ENCODE measurements at regions not wholly inside any gene's neighbourhood (a gene's known extent, or its start where the extent isn't known, plus 50 kb on each side); places are given as distances from the start of the nearest gene placed in this dataset.

DNA sequence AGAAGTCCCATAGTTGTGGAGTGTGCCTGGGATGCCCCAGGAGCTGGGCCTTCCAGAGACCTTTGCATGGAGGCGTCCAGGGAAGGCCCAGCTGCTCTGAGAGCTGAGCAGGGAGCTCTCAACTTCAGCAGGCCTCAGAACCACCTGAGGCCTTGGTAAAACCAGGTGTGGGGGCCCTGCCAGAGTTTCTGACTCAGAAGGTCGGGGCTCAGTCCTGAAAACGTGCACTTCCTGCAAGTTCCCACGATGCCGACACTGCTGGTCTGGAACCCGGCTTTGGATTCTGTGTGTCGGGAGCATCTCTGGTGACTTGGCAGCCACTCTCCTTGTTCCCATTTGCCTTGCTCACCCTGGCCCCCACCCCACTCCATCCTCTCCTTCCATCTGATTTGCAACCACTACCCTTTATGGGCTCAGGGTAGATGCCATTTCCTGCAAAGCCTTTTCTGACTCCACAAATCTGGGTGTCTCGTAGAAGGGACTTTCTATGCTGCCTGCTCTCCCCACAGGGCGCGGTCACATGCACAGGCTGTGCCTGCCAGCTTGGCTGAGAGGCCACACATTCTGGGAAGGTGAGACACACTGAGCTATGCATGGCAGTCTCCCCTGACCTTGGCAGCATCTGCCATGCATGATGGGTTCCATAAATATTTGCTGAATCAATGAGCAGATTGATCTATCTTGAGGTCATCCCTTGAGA lies 244.7 kb downstream of the COL4A1 start (continued):
- TF ChIP-seq GABPA (IDR thresholded peaks at IDR 0.05 in 1 of 2, conservative IDR thresholded peaks at IDR 0.05 in 1 of 2): peak in 1 of 2 donors; percentile 28
- peak; percentile 68 to 86 for TF ChIP-seq HNF4A (conservative IDR thresholded peaks at IDR 0.05)
- no peak for TF ChIP-seq TAF1 (conservative IDR thresholded peaks at IDR 0.05)
- TF ChIP-seq HNF4G (IDR thresholded peaks at IDR 0.05): no peak
- TF ChIP-seq CTCF (IDR thresholded peaks at IDR 0.05; ENCODE audit: low read depth, low read length, missing input control): no peak
- TF ChIP-seq RXRA (IDR thresholded peaks at IDR 0.05): peak; percentile 90 to 95
- TF ChIP-seq YY1 (IDR thresholded peaks at IDR 0.05): peak; percentile 86
- TF ChIP-seq, protein P1, sequence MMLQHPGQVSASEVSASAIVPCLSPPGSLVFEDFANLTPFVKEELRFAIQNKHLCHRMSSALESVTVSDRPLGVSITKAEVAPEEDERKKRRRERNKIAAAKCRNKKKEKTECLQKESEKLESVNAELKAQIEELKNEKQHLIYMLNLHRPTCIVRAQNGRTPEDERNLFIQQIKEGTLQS (IDR thresholded peaks at IDR 0.05): peak; percentile 55
- peak; percentile 34 for TF ChIP-seq NR2F2 (IDR thresholded peaks at IDR 0.05)
- TF ChIP-seq MAX (IDR thresholded peaks at IDR 0.05): peak; percentile 58

DNA sequence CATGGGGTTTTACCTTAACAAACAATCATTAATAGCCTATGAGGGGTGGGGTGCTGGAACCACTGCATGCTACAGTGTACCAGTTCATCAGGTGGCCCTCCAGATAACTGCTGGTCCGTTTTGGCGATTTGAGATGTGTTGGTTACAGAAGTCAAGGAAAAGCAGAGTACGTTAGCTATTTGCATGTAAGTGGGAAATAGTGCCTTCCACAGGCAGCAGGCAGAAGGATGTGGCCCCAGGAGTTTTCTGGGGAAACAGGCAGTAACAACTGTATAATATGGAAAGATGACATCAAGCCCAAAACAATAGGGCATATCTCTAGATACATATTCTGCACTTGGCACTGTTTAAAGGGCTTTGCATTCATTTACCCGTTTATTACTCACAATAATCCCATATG lies 245.7 kb downstream of the COL4A1 start:
- WGBS: 88% methylated on average over 4 of the region's 4 CpGs
- H3K27me3 ChIP-seq (ENCODE audit: control insufficient read depth in 4 of 4, insufficient read depth in 4 of 4, low read length in 3 of 4): no peaks in the 10 kb centered on the region
- H3K4me1 ChIP-seq (ENCODE audit: control insufficient read depth in 4 of 4, insufficient read depth in 4 of 4, low read length in 3 of 4): peaks cover 12 to 29% (median 20%) of the 10 kb centered on the region in 4 donors

More for the DNA sequence above, 245.7 kb downstream of the COL4A1 start:
- Histone ChIP-seq H3K9ac (ENCODE audit: low read depth in 1 of 2, low read length in 2 of 2) (no peak overlapping the region), H3K9me3 (ENCODE audit: control insufficient read depth in 4 of 4, low read length in 3 of 4) (no peaks in the 10 kb centered on the region), H3K4me3 (ENCODE audit: low read depth in 1 of 3, low read length in 3 of 3) (no peak overlapping the region), H3K36me3 (ENCODE audit: control insufficient read depth in 4 of 4, insufficient read depth in 3 of 4, low read depth in 1 of 4, low read length in 3 of 4) (no peaks in the 10 kb centered on the region), H3K27ac (ENCODE audit: low read depth in 1 of 2, low read length in 2 of 2) (no peak overlapping the region)
- DNase-seq (ENCODE audit: low spot score): no peak
- TF ChIP-seq, protein P2, sequence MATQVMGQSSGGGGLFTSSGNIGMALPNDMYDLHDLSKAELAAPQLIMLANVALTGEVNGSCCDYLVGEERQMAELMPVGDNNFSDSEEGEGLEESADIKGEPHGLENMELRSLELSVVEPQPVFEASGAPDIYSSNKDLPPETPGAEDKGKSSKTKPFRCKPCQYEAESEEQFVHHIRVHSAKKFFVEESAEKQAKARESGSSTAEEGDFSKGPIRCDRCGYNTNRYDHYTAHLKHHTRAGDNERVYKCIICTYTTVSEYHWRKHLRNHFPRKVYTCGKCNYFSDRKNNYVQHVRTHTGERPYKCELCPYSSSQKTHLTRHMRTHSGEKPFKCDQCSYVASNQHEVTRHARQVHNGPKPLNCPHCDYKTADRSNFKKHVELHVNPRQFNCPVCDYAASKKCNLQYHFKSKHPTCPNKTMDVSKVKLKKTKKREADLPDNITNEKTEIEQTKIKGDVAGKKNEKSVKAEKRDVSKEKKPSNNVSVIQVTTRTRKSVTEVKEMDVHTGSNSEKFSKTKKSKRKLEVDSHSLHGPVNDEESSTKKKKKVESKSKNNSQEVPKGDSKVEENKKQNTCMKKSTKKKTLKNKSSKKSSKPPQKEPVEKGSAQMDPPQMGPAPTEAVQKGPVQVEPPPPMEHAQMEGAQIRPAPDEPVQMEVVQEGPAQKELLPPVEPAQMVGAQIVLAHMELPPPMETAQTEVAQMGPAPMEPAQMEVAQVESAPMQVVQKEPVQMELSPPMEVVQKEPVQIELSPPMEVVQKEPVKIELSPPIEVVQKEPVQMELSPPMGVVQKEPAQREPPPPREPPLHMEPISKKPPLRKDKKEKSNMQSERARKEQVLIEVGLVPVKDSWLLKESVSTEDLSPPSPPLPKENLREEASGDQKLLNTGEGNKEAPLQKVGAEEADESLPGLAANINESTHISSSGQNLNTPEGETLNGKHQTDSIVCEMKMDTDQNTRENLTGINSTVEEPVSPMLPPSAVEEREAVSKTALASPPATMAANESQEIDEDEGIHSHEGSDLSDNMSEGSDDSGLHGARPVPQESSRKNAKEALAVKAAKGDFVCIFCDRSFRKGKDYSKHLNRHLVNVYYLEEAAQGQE (IDR thresholded peaks at IDR 0.05): no peak
- no peak for TF ChIP-seq EGR1 (IDR thresholded peaks at IDR 0.05; ENCODE audit: low read depth in 2 of 2)
- TF ChIP-seq HNF4G (IDR thresholded peaks at IDR 0.05): no peak
- TF ChIP-seq ZBTB33 (IDR thresholded peaks at IDR 0.05): no peak
- TF ChIP-seq CTCF (IDR thresholded peaks at IDR 0.05; ENCODE audit: low read depth, low read length, missing input control): no peak
- no peak for TF ChIP-seq JUND (IDR thresholded peaks at IDR 0.05)
- no peak for TF ChIP-seq SP1 (IDR thresholded peaks at IDR 0.05)
- no peak for TF ChIP-seq MAX (IDR thresholded peaks at IDR 0.05)
- TF ChIP-seq RXRA (IDR thresholded peaks at IDR 0.05): no peak
- no peak for TF ChIP-seq NR2F2 (IDR thresholded peaks at IDR 0.05)
- TF ChIP-seq GABPA (IDR thresholded peaks at IDR 0.05 in 1 of 2, conservative IDR thresholded peaks at IDR 0.05 in 1 of 2): no peak
